GM12873 (cell line): ENCODE measurements at regions not wholly inside any gene's neighbourhood (a gene's known extent, or its start where the extent isn't known, plus 50 kb on each side); places are given as distances from the start of the nearest gene placed in this dataset.

Experiments
- TF ChIP-seq, protein P1 (sequence below): IDR thresholded peaks from 2 replicates; pipeline ENCODE4 v1.5.1; 2012; ENCODE audit warnings: low read depth, mild to moderate bottlenecking, moderate library complexity, low read length, control low read depth; ENCODE audit not compliant: insufficient read depth; ENCODE audit errors: missing control alignments

DNA sequence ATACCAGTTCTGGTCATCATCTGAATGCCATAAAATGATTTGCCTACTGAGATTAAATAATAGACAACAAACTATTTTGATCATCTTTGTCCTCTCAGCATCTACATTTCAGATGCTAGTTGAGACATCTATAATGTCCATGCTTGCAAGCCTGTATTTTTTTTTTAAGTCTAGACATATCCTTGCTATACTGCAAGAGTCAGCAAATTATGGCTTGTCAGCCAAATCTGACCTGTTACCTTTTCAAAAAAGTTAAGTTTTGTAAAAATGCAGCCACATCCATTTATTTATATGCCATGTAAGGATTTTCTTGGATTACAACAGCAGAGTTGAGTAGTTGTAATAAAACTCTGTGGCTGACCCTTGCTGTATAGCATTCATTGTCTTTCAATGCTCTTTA lies 1355.7 kb upstream of the FAM98A start:
- TF ChIP-seq, protein P1, sequence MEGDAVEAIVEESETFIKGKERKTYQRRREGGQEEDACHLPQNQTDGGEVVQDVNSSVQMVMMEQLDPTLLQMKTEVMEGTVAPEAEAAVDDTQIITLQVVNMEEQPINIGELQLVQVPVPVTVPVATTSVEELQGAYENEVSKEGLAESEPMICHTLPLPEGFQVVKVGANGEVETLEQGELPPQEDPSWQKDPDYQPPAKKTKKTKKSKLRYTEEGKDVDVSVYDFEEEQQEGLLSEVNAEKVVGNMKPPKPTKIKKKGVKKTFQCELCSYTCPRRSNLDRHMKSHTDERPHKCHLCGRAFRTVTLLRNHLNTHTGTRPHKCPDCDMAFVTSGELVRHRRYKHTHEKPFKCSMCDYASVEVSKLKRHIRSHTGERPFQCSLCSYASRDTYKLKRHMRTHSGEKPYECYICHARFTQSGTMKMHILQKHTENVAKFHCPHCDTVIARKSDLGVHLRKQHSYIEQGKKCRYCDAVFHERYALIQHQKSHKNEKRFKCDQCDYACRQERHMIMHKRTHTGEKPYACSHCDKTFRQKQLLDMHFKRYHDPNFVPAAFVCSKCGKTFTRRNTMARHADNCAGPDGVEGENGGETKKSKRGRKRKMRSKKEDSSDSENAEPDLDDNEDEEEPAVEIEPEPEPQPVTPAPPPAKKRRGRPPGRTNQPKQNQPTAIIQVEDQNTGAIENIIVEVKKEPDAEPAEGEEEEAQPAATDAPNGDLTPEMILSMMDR, result no peak

DNA sequence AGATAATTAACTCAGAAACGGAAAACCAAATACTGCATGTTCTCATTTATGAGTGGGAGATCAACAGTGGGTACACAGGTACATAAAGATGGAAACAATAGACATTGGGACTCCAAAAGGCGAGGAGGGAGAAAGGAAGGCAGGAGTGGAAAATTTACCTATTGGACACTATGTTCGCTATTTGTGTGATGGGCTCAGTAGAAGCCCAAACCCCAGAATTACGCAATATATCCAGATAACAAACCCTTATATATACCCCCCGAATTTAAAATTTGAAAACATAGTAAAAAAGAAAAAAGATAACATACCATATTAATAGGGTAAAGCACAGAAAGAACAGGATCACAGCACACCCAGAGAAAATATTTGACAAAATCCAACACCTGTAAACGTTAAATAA lies 1351.7 kb upstream of the FAM98A start:
- TF ChIP-seq, protein P1, result no peak

- TF ChIP-seq, protein P1, result no peak
Observed at GRCh38 chr2:34949316-34949715, 1350.2 kb upstream of the FAM98A start.

DNA sequence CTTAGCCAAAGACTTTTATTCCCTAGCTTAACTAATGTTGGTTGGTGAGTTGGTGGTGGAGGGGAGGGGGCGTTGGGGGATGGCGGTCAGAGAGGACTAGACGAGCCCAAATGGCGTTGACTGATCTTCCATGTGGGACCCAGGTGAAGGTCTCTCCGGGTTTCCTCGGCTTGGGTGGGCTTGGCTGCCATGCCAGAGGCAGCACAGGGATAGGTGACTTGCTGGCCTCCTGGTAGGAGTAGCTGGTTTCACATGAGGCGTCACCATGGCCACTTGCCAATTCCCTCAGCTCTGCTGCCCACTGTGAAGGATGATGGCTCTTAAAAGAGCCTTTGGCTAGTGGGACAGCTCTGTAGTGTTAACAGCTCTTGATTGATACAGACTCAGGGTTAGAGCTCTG lies 1337.0 kb upstream of the FAM98A start:
- TF ChIP-seq, protein P1, result no peak

GRCh38 chr2:34912084-34912483 lies 1313.0 kb upstream of the FAM98A start:
- TF ChIP-seq, protein P1, result no peak

GRCh38 chr2:34909992-34910705 lies 1311.0 kb upstream of the FAM98A start:
- TF ChIP-seq, protein P1, result no peak

- TF ChIP-seq, protein P1, result no peak
Observed at GRCh38 chr2:34907812-34908211, 1308.7 kb upstream of the FAM98A start.
